SK-N-SH (cell line): ENCODE measurements at regions not wholly inside any gene's neighbourhood (a gene's known extent, or its start where the extent isn't known, plus 50 kb on each side); places are given as distances from the start of the nearest gene placed in this dataset.

Source experiments
- CTCF ChIP-seq: fragments of 200-600 bp; sonication (generic); IDR thresholded peaks from 2 replicates; pipeline ENCODE4 v1.6.1; 2017; ENCODE audit warnings: antibody characterized with exemption, mild to moderate bottlenecking, moderate library complexity
- EZH2phosphoT487 ChIP-seq: fragments of 200-600 bp; sonication (generic); IDR thresholded peaks from 2 replicates; pipeline ENCODE4 v1.6.1; 2017; ENCODE audit warnings: low read depth, mixed run types, mild to moderate bottlenecking, antibody characterized with exemption, moderate library complexity, borderline replicate concordance
- GABPA ChIP-seq: IDR thresholded peaks from 2 replicates; pipeline ENCODE4 v1.4.0; 2012; ENCODE audit warnings: low read depth, mild to moderate bottlenecking
- MEF2A ChIP-seq: IDR thresholded peaks from 2 replicates; pipeline ENCODE4 v1.4.0; 2012; ENCODE audit warnings: low read depth, borderline replicate concordance
- MXI1 ChIP-seq: IDR thresholded peaks from 2 replicates; pipeline ENCODE4 v1.6.1; 2012; ENCODE audit warnings: mild to moderate bottlenecking, low read depth, low read length, improper control_type of control experiment
- PBX3 ChIP-seq: IDR thresholded peaks from 2 replicates; pipeline ENCODE4; 2012
- RAD21 ChIP-seq: IDR thresholded peaks from 2 replicates; pipeline ENCODE4 v1.6.1; 2012; ENCODE audit warnings: mild to moderate bottlenecking, low read length
- RCOR1 ChIP-seq: fragments of 150-350 bp; IDR thresholded peaks from 2 replicates; pipeline ENCODE4 v1.6.1; 2017; ENCODE audit warnings: antibody characterized with exemption, low read length
- SIN3A ChIP-seq: IDR thresholded peaks from 2 replicates; pipeline ENCODE4 v1.6.1; 2012; ENCODE audit warnings: low read depth, mild to moderate bottlenecking, low read length, moderate library complexity, borderline replicate concordance
- TF ChIP-seq, protein P1 (sequence below): IDR thresholded peaks from 2 replicates; pipeline ENCODE4 v1.4.0; 2012; ENCODE audit warnings: low read depth, borderline replicate concordance

GRCh38 chr6:155523821-155524651 is 68.4 kb upstream of the NOX3 start:
- TF ChIP-seq MXI1 (no peak), CTCF (no peak), EZH2phosphoT487 (no peak), GABPA (no peak), RCOR1 (no peak), PBX3 (no peak), SIN3A (no peak), MEF2A (no peak), RAD21 (no peak)
- TF ChIP-seq, protein P1, sequence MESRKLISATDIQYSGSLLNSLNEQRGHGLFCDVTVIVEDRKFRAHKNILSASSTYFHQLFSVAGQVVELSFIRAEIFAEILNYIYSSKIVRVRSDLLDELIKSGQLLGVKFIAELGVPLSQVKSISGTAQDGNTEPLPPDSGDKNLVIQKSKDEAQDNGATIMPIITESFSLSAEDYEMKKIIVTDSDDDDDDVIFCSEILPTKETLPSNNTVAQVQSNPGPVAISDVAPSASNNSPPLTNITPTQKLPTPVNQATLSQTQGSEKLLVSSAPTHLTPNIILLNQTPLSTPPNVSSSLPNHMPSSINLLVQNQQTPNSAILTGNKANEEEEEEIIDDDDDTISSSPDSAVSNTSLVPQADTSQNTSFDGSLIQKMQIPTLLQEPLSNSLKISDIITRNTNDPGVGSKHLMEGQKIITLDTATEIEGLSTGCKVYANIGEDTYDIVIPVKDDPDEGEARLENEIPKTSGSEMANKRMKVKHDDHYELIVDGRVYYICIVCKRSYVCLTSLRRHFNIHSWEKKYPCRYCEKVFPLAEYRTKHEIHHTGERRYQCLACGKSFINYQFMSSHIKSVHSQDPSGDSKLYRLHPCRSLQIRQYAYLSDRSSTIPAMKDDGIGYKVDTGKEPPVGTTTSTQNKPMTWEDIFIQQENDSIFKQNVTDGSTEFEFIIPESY: no peak
